GM12891 (cell line): ENCODE measurements at regions not wholly inside any gene's neighbourhood (a gene's known extent, or its start where the extent isn't known, plus 50 kb on each side); places are given as distances from the start of the nearest gene placed in this dataset.

Source experiments
- PAX5 ChIP-seq: IDR thresholded peaks from 2 replicates; pipeline ENCODE4 v1.6.1; 2011; ENCODE audit warnings: low read length, moderate library complexity, mild to moderate bottlenecking; ENCODE audit not compliant: insufficient read depth, severe bottlenecking
- POLR2A ChIP-seq: IDR thresholded peaks from 2 replicates; pipeline ENCODE4 v1.6.1; 2011; ENCODE audit warnings: low read depth, low read length, control low read depth
- POLR2AphosphoS5 ChIP-seq: IDR thresholded peaks from 2 replicates; pipeline ENCODE4 v1.6.1; 2011; ENCODE audit warnings: low read depth, low read length, control low read depth
- TAF1 ChIP-seq: IDR thresholded peaks from 2 replicates; pipeline ENCODE4 v1.6.1; 2011; ENCODE audit warnings: low read depth, low read length, control low read depth

DNA sequence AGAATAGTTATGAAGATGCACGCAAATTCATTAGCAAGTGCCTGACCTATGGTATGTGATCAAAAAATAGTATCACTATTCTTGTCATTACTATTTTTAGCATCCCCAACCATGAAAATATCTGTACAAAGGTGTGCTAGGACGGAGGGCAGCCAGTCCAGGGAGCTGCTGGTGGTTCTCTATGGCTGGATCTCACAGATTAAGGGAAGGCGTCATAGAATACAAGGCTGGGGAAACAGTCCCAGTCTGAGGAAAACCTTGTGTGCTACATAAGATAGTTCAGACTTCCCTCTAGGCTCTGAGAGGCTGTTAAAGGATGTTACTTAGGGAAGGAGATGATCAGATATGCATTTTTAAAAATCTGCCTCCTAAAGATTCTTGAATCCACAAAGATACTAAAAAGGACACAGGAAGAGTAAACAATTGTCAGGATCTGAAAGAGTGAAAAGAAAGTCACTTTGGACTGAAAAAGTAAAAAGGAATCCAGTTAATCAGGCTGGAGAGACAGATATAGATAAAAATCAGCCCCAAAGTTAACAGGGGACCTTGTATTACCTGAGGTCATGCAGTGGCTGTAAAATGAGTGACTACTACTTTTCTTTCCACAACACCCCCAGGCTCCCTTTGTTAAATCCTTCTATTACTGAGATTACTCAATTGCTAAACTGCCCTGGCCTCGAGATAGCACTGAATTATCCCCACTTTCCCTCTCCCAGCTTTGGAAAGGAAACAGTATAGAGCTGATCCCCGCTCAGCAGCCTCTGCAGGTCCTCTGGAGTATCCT lies 108.6 kb downstream of the MAB21L3 start:
- no peak for TF ChIP-seq POLR2AphosphoS5
- no peak for TF ChIP-seq POLR2A
- no peak for TF ChIP-seq PAX5
- TF ChIP-seq TAF1, result no peak
